MM.1S (cell line): ENCODE measurements at regions not wholly inside any gene's neighbourhood (a gene's known extent, or its start where the extent isn't known, plus 50 kb on each side); places are given as distances from the start of the nearest gene placed in this dataset.

ENCODE experiments used
- EZH2 ChIP-seq: fragments of 300-600 bp; sonication (generic); optimal IDR thresholded peaks from 2 replicates; pipeline ENCODE3; 2017; ENCODE audit warnings: low read depth, mild to moderate bottlenecking, antibody characterized with exemption, low read length, mixed read lengths
- EZH2phosphoT487 ChIP-seq: fragments of 300-600 bp; sonication (generic); IDR thresholded peaks from 2 replicates; pipeline ENCODE4 v1.6.1; 2018; ENCODE audit warnings: antibody characterized with exemption, low read length
- TF ChIP-seq, protein P1 (sequence below): fragments of 300-600 bp; sonication (generic); IDR thresholded peaks from 2 replicates; pipeline ENCODE4 v1.5.1; 2016; ENCODE audit warnings: antibody characterized with exemption, low read length, mixed read lengths

DNA sequence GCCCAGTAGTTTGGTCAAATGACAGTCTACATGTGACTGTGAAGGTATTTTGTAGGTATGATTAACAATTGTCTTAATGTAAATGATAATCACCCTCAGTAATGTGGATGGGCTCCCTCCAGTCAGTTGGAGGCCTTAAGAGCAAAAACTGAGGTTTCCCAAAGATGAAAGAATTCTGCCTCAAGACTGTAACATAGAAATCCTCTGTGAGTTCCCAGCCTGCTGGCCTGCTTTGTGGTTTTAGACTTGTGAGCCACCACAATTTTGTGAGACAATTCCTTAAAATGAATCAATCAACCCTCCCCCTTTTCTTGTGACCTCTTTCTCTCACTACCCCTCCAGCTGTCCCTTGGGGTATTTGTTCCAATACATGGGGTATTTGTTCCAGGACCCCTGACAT lies 226.4 kb upstream of the DPYD start:
- TF ChIP-seq, protein P1, sequence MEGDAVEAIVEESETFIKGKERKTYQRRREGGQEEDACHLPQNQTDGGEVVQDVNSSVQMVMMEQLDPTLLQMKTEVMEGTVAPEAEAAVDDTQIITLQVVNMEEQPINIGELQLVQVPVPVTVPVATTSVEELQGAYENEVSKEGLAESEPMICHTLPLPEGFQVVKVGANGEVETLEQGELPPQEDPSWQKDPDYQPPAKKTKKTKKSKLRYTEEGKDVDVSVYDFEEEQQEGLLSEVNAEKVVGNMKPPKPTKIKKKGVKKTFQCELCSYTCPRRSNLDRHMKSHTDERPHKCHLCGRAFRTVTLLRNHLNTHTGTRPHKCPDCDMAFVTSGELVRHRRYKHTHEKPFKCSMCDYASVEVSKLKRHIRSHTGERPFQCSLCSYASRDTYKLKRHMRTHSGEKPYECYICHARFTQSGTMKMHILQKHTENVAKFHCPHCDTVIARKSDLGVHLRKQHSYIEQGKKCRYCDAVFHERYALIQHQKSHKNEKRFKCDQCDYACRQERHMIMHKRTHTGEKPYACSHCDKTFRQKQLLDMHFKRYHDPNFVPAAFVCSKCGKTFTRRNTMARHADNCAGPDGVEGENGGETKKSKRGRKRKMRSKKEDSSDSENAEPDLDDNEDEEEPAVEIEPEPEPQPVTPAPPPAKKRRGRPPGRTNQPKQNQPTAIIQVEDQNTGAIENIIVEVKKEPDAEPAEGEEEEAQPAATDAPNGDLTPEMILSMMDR, result no peak
- TF ChIP-seq EZH2 (no peak), EZH2phosphoT487 (no peak)
